ENCODE measurements at regions not wholly inside any gene's neighbourhood (a gene's known extent, or its start where the extent isn't known, plus 50 kb on each side); places are given as distances from the start of the nearest gene placed in this dataset.
"Not testable (repeated sequence)": the region's sequence is repeated elsewhere in the genome, so short reads cannot be mapped to it uniquely, and the experiment has no call there.

DNA sequence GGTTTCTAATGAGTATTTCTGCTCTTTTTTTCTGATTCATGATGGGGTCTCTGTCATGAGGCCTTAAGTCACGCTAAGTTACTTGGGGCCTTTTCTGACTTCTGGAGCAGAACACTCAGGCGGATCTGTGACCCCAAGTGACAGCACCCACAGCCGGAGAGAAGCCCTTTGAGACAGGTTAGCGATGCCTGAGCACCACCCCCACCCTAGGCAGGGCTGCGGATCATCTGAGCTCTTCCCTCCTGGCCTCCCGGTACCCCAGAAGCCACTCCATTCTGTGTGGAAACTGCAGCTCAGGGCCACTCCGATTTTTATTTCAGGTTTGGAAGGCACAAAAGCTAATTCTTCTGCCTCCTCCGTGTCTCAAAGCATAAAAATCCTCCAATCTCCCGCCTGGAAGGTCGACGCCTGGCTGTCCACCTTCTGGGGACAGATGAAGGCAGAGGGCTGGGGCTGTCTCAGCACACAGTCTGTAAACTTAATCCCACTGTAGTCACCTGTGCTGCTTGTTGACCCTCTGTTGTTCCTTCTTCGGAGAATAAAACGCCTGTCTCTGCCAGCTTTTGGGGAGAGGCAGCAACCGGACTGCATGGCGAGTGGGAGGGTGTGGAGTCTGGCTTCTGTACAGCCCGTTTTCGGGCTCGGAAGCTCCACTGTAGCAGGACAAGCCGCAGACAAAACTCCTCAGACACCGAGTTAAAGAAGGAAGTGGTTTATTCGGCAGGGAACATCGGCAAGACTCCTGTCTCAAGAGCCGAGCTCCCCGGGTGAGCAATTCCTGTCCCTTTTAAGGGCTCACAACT, 88.8 kb downstream of the SPRY4 start:
- H3K9me3 ChIP-seq (ENCODE audit: low read length): no peaks in the 10 kb centered on the region
- peaks cover 31% of the 10 kb centered on the region for H3K4me1 ChIP-seq (ENCODE audit: insufficient read depth, low read length)
- peak overlapping the region; percentile 44 for H3K4me3 ChIP-seq (ENCODE audit: low read length)
- no peaks in the 10 kb centered on the region for H3K36me3 ChIP-seq (ENCODE audit: insufficient read depth, low read length)
- H2AFZ ChIP-seq (ENCODE audit: low read depth, low read length): peak overlapping the region; percentile 75
- no peaks in the 10 kb centered on the region for H3K27me3 ChIP-seq (ENCODE audit: insufficient read depth, low read length)

GRCh38 chr5:142235050-142235797, 89.6 kb downstream of the SPRY4 start:
- Histone ChIP-seq H3K4me1 (ENCODE audit: insufficient read depth, low read length) (peaks cover 31% of the 10 kb centered on the region), H3K36me3 (ENCODE audit: insufficient read depth, low read length) (no peaks in the 10 kb centered on the region), H3K9me3 (ENCODE audit: low read length) (no peaks in the 10 kb centered on the region), H3K27me3 (ENCODE audit: insufficient read depth, low read length) (no peaks in the 10 kb centered on the region), H2AFZ (ENCODE audit: low read depth, low read length) (peak overlapping the region; percentile 75), H3K4me3 (ENCODE audit: low read length) (peak overlapping the region; percentile 44)

DNA sequence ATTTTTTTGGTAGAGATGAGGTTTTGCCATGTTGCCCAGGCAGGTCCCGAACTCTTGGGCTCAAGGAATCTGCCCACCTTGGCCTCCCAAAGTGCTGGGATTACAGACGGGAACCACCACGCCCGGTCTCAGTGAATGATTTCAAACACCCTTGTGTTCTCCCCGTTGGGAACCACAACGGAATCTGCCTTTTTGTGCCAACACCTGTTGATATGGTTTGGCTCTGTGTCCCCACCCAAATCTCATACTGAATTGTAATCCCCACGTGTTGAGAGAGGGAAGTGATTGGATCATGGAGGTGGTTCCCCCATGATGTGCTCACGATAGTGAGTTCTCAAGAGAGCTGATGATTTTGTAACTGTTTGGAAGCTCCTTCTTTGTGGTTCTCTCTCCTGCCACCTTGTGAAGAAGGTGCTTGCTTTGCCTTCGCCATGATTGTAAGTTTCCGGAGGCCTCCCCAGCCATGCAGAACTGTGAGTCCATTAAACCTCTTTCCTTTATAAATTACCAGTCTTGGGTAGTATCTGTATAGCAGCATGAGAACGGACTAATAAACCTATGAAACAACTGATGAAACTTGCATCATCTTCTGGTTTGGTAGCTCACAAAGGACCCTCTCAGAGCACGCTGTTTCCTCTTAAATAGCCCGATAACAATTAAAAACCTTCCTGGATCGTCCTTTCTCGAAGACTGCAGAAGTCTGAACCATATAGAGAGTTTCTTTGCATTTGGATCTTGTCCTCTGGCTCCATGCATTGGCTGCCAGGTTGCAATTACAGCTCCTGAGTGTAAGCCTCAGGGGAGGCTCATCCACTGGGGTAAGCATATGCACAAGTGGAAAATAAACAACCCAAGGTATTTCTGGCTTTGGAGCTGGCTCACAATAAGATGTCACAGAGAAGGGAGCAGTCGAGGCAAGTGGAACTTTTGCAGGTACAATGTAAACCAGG, 91.5 kb downstream of the SPRY4 start:
- H3K27me3 ChIP-seq (ENCODE audit: insufficient read depth, low read length): no peaks in the 10 kb centered on the region
- no peaks in the 10 kb centered on the region for H3K36me3 ChIP-seq (ENCODE audit: insufficient read depth, low read length)
- peaks cover 30% of the 10 kb centered on the region for H3K4me1 ChIP-seq (ENCODE audit: insufficient read depth, low read length)
- H3K4me3 ChIP-seq (ENCODE audit: low read length): no peak overlapping the region
- H3K9me3 ChIP-seq (ENCODE audit: low read length): no peaks in the 10 kb centered on the region
- H2AFZ ChIP-seq (ENCODE audit: low read depth, low read length): no peak overlapping the region

DNA sequence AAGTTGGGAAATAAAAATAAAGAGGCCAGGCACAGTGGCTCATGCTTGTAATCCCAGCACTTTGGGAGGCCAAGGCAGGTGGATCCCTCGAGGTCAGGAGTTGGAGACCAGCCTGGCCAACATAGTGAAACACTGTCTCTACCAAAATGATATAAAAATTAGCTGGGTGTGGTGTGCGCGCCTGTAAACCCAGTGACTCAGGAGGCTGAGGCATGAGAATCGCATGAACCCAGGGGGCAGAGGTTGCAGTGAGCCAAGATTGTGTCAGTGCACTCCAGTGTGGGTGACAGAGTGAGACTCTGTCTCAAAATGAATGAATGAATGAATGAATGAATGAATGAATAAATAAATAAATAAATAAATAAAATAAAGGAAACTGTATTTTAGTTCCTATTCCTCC, 93.9 kb downstream of the SPRY4 start:
- not testable (repeated sequence) for H3K27me3 ChIP-seq (ENCODE audit: insufficient read depth, low read length); H2AFZ ChIP-seq (ENCODE audit: low read depth, low read length); H3K9me3 ChIP-seq (ENCODE audit: low read length); H3K36me3 ChIP-seq (ENCODE audit: insufficient read depth, low read length); H3K4me3 ChIP-seq (ENCODE audit: low read length)
- peaks cover 22% of the 10 kb centered on the region for H3K4me1 ChIP-seq (ENCODE audit: insufficient read depth, low read length)

- no peaks in the 10 kb centered on the region for H3K27me3 ChIP-seq (ENCODE audit: insufficient read depth, low read length)
- H3K4me3 ChIP-seq (ENCODE audit: low read length): no peak overlapping the region
- H3K4me1 ChIP-seq (ENCODE audit: insufficient read depth, low read length): peaks cover 21% of the 10 kb centered on the region
- no peak overlapping the region for H2AFZ ChIP-seq (ENCODE audit: low read depth, low read length)
- no peaks in the 10 kb centered on the region for H3K9me3 ChIP-seq (ENCODE audit: low read length)
- no peaks in the 10 kb centered on the region for H3K36me3 ChIP-seq (ENCODE audit: insufficient read depth, low read length)
Measured at GRCh38 chr5:142225141-142225540, 99.7 kb downstream of the SPRY4 start.

GRCh38 chr5:142222866-142223558, 101.8 kb downstream of the SPRY4 start:
- Histone ChIP-seq H3K4me3 (ENCODE audit: low read length) (no peak overlapping the region), H3K27me3 (ENCODE audit: insufficient read depth, low read length) (no peaks in the 10 kb centered on the region), H3K4me1 (ENCODE audit: insufficient read depth, low read length) (peaks cover 21% of the 10 kb centered on the region)

DNA sequence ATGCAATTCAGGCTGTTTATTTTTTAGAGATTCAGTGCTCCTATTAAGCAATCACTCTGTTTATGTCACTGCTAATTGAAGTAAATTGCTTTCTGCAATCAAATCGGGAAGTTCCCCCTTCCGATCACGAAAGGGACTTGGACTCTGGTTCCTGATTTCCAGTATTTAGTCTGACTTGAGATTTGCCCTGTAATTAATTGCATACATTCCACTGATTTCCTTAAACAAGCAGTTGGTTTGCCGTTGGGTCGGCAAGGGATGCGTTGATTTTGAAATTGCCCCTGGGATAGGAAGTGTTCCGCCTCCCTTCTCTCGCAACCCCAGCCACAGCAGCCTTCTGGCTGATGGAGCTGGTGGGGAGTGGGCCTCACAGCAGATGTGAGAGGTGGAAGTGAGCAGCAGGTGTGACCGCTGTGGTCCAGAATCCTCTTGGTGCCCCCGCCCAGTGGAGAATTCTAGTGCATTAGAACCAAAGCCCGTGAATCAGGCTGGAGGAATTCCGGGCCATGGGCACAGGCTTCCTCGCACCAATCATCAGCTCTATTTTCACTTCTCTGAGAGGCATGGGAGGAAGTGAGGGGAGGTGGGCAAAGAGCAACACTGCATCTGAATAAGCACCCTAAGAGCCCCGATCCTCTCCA, 102.5 kb downstream of the SPRY4 start:
- Histone ChIP-seq H3K9me3 (ENCODE audit: low read length) (no peaks in the 10 kb centered on the region), H3K4me3 (ENCODE audit: low read length) (no peak overlapping the region), H3K4me1 (ENCODE audit: insufficient read depth, low read length) (peaks cover 21% of the 10 kb centered on the region), H3K36me3 (ENCODE audit: insufficient read depth, low read length) (no peaks in the 10 kb centered on the region), H3K27me3 (ENCODE audit: insufficient read depth, low read length) (no peaks in the 10 kb centered on the region), H2AFZ (ENCODE audit: low read depth, low read length) (no peak overlapping the region)

More at GRCh38 chr5:142222866-142223558, 101.8 kb downstream of the SPRY4 start:
- Histone ChIP-seq H3K36me3 (ENCODE audit: insufficient read depth, low read length) (no peaks in the 10 kb centered on the region), H3K9me3 (ENCODE audit: low read length) (no peaks in the 10 kb centered on the region), H2AFZ (ENCODE audit: low read depth, low read length) (no peak overlapping the region)

DNA sequence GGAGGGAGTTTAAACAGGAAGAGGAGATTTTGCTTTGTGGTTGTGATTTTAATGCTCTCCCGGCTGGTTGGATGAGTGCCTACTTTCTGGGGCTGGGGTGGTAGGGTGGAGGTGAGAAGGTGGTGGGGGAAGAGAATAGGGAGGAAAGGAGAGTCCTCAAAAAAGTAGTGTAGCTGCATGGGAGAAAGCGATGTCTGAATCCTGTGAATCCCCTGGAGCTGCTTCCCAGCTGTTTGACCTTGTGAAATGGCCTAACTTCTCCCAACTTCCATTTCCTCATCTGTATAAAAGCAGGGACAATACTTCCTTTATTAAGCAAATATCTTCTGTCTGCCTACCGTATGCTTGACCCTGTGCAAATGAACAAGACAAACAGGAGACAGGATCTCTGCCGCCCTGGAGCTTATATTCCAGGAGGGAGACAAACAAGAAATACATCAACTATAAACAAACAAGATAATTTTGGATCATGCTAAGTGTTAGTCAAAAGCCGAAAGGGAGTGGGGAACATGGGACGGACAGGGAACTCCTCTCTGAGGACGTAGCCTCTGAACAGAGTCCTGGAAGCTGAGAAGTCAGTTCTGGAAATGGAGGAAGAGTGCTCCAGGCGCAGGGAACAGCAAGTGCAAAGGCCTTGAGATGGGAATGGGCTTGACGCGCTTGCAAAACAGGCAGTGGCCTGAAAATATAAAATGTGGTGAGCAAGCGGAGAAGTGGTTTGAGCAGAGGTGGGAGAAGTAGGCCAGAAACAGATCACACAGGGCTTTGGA, 103.5 kb downstream of the SPRY4 start:
- Histone ChIP-seq H3K4me3 (ENCODE audit: low read length) (no peak overlapping the region), H3K4me1 (ENCODE audit: insufficient read depth, low read length) (peaks cover 15% of the 10 kb centered on the region), H2AFZ (ENCODE audit: low read depth, low read length) (no peak overlapping the region), H3K27me3 (ENCODE audit: insufficient read depth, low read length) (no peaks in the 10 kb centered on the region), H3K9me3 (ENCODE audit: low read length) (no peaks in the 10 kb centered on the region), H3K36me3 (ENCODE audit: insufficient read depth, low read length) (no peaks in the 10 kb centered on the region)

DNA sequence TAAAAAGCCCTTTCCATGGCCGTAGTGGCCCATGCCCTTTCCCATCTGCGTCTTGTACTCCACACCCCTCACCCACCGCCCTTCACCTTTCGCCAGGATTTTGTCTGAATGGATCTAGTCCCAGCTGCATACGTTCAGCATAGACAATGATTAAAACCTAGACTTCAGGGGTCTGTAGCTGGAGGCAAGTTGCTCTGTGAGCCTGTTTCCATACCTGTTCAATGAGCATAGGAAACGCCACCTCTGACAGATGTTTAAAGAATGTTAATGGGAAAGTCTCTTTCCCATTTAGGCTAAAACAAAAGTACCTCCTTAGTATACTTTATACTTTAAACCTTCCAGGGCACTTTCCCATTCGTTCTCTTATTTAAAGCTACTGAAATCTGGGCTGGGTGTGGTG, 105.7 kb downstream of the SPRY4 start:
- H3K4me3 ChIP-seq (ENCODE audit: low read length): no peak overlapping the region
- no peaks in the 10 kb centered on the region for H3K9me3 ChIP-seq (ENCODE audit: low read length)
- H3K36me3 ChIP-seq (ENCODE audit: insufficient read depth, low read length): no peaks in the 10 kb centered on the region
- no peaks in the 10 kb centered on the region for H3K27me3 ChIP-seq (ENCODE audit: insufficient read depth, low read length)
- H3K4me1 ChIP-seq (ENCODE audit: insufficient read depth, low read length): peaks cover 7% of the 10 kb centered on the region
- no peak overlapping the region for H2AFZ ChIP-seq (ENCODE audit: low read depth, low read length)

DNA sequence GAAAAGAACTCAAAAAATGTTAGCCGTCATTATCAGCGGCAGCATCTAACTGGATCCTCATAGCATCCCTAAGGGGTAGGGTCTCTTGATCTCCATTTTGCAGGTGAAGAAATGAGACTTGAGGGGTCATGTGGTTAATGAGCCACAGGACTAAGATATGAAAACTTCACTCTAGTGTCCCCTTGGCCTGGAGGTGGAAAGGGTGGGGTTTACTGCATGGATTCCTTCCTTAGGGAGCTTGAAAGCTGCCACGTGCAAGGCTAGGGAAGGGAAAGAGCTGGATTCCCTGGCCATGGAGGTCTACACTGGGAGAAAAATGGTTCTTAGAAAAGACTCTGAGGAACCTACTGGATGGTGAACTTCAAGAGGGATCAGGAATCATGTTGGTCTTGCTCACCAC, 107.9 kb downstream of the SPRY4 start:
- Histone ChIP-seq H3K27me3 (ENCODE audit: insufficient read depth, low read length) (no peaks in the 10 kb centered on the region), H2AFZ (ENCODE audit: low read depth, low read length) (no peak overlapping the region), H3K36me3 (ENCODE audit: insufficient read depth, low read length) (no peaks in the 10 kb centered on the region), H3K9me3 (ENCODE audit: low read length) (no peaks in the 10 kb centered on the region), H3K4me1 (ENCODE audit: insufficient read depth, low read length) (peaks cover 7% of the 10 kb centered on the region), H3K4me3 (ENCODE audit: low read length) (no peak overlapping the region)

- Histone ChIP-seq H3K4me3 (ENCODE audit: low read length) (no peak overlapping the region), H2AFZ (ENCODE audit: low read depth, low read length) (no peak overlapping the region), H3K4me1 (ENCODE audit: insufficient read depth, low read length) (peaks cover 4% of the 10 kb centered on the region), H3K9me3 (ENCODE audit: low read length) (no peaks in the 10 kb centered on the region), H3K27me3 (ENCODE audit: insufficient read depth, low read length) (no peaks in the 10 kb centered on the region), H3K36me3 (ENCODE audit: insufficient read depth, low read length) (no peaks in the 10 kb centered on the region)
Measured at GRCh38 chr5:142215915-142216681, 107.5 kb downstream of the NDFIP1 start.
